RKO (cell line): ENCODE measurements at regions not wholly inside any gene's neighbourhood (a gene's known extent, or its start where the extent isn't known, plus 50 kb on each side); places are given as distances from the start of the nearest gene placed in this dataset.

Experiments
- DNase-seq: peaks from one replicate; pipeline ENCODE4 v3.0.0-alpha.2; 2016; ENCODE audit warnings: low spot score

- DNase-seq, result no peak
These were observed 600.4 kb upstream of the NOX3 start for GRCh38 chr6:156056085-156056484.

- no peak for DNase-seq
These were observed 598.0 kb upstream of the NOX3 start for GRCh38 chr6:156053626-156054025.

GRCh38 chr6:156046841-156047449 lies 591.3 kb upstream of the NOX3 start:
- no peak for DNase-seq

GRCh38 chr6:156046268-156046665 lies 590.6 kb upstream of the NOX3 start:
- DNase-seq, result no peak

GRCh38 chr6:156045401-156046267 lies 590.0 kb upstream of the NOX3 start:
- no peak for DNase-seq

GRCh38 chr6:156033598-156033997 lies 578.0 kb upstream of the NOX3 start:
- no peak for DNase-seq

- no peak for DNase-seq
These were observed 575.9 kb upstream of the NOX3 start for GRCh38 chr6:156031516-156031915.

- DNase-seq, result no peak
These were observed 574.4 kb upstream of the NOX3 start for GRCh38 chr6:156030053-156030452.

- DNase-seq, result no peak
These were observed 573.8 kb upstream of the NOX3 start for GRCh38 chr6:156029286-156029985.

- no peak for DNase-seq
These were observed 572.9 kb upstream of the NOX3 start for GRCh38 chr6:156028335-156029131.

GRCh38 chr6:156027248-156027626 lies 571.6 kb upstream of the NOX3 start:
- no peak for DNase-seq

GRCh38 chr6:156026486-156027247 lies 571.0 kb upstream of the NOX3 start:
- no peak for DNase-seq

- DNase-seq, result no peak
These were observed 568.7 kb upstream of the NOX3 start for GRCh38 chr6:156024339-156024738.

- no peak for DNase-seq
These were observed 566.2 kb upstream of the NOX3 start for GRCh38 chr6:156021746-156022396.

GRCh38 chr6:156017838-156018237 lies 562.2 kb upstream of the NOX3 start:
- DNase-seq, result no peak

- no peak for DNase-seq
These were observed 560.7 kb upstream of the NOX3 start for GRCh38 chr6:156016186-156016976.

GRCh38 chr6:156013155-156013554 lies 557.5 kb upstream of the NOX3 start:
- no peak for DNase-seq

GRCh38 chr6:156009656-156010055 lies 554.0 kb upstream of the NOX3 start:
- no peak for DNase-seq

- no peak for DNase-seq
These were observed 549.2 kb upstream of the NOX3 start for GRCh38 chr6:156004796-156005195.

GRCh38 chr6:155996151-155996550 lies 540.5 kb upstream of the NOX3 start:
- DNase-seq, result no peak
